Spinal cord (tissue), 9 donors: ENCODE measurements at regions not wholly inside any gene's neighbourhood (a gene's known extent, or its start where the extent isn't known, plus 50 kb on each side); places are given as distances from the start of the nearest gene placed in this dataset.

Experiments used
- DNase-seq, 6 donors: peaks; one replicate each; pipeline versions ENCODE4 v3.0.0 to v3.0.0-alpha.2; 2013 to 2015; ENCODE audit warnings: low spot score in 6 of 6, low read depth in 4 of 6
- H3K27ac ChIP-seq: one replicate; pipeline ENCODE4 v1.5.1; 2013; ENCODE audit warnings: low read depth, low read length, control low read depth
- H3K27me3 ChIP-seq: one replicate; pipeline ENCODE4 v1.6.1; 2013; ENCODE audit warnings: low read length; ENCODE audit not compliant: control insufficient read depth, insufficient read depth
- H3K36me3 ChIP-seq: one replicate; pipeline ENCODE4 v1.6.1; 2013; ENCODE audit warnings: low read length; ENCODE audit not compliant: control insufficient read depth, insufficient read depth
- H3K4me1 ChIP-seq: one replicate; pipeline ENCODE4 v1.6.1; 2013; ENCODE audit warnings: low read length; ENCODE audit not compliant: control insufficient read depth, insufficient read depth
- H3K4me3 ChIP-seq: one replicate; pipeline ENCODE4 v1.5.1; 2013; ENCODE audit warnings: low read depth, low read length, control low read depth
- H3K9me3 ChIP-seq: one replicate; pipeline ENCODE4 v1.6.1; 2013; ENCODE audit warnings: low read length; ENCODE audit not compliant: control insufficient read depth, insufficient read depth
- WGBS: methylation state at CpG from one replicate; pipeline ENCODE4 v1.1.5; 2013; ENCODE audit warnings: missing lambda C conversion rate; ENCODE audit not compliant: insufficient coverage; 5-methylcytosine and 5-hydroxymethylcytosine counted together
- donor health status: healthy.

DNA sequence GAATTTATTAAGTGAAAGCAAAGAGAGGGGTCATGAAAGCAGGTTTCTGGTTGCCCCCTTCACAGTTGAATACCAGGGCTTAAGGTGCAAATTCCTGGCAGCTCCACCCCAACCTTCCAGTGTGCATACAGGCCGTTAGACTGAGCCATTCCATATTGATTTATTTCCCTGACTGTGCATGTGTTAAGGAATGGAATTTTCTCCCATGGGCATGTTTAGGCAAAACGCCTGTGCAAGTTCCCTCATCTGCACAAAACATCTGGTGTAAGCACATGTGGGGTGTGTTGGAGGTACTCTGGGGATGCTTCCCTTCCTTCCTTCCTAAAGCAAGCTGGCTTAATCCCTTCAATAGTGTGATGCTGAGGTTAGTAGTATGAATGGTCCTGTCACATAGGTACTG lies 1470.6 kb downstream of the MAT2B start:
- H3K4me1 ChIP-seq, result no peaks in the 10 kb centered on the region
- H3K9me3 ChIP-seq, result peaks cover 7% of the 10 kb centered on the region
- no peak overlapping the region for H3K27ac ChIP-seq
- H3K36me3 ChIP-seq, result no peaks in the 10 kb centered on the region
- no peak for DNase-seq
- H3K4me3 ChIP-seq, result no peak overlapping the region
- no CpG with 5 or more reads among the region's 2 CpGs for WGBS
- no peaks in the 10 kb centered on the region for H3K27me3 ChIP-seq

DNA sequence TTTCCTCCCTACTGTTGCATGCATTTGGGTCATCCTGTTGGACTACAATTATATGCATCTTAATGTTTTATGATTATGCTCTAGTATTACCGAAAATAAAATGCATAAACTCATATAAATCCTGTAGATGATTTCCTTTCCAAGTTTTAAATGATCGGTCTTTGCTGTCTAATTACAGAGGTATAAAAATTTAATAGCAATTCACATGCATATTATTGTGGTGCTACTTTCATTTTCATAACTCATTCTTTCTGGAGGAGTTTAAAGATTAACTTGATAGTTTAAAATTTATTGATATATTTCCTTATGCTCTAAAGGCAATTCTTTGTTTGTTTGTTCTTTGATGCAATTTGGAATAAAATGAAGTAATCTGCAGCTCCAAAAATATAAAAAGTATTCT lies 1475.1 kb downstream of the MAT2B start:
- H3K4me3 ChIP-seq, result no peak overlapping the region
- H3K9me3 ChIP-seq, result peaks cover 7% of the 10 kb centered on the region
- no peaks in the 10 kb centered on the region for H3K27me3 ChIP-seq
- H3K4me1 ChIP-seq, result no peaks in the 10 kb centered on the region
- WGBS, result no CpG with 5 or more reads among the region's 2 CpGs
- no peaks in the 10 kb centered on the region for H3K36me3 ChIP-seq
- H3K27ac ChIP-seq, result no peak overlapping the region
- DNase-seq, result no peak

DNA sequence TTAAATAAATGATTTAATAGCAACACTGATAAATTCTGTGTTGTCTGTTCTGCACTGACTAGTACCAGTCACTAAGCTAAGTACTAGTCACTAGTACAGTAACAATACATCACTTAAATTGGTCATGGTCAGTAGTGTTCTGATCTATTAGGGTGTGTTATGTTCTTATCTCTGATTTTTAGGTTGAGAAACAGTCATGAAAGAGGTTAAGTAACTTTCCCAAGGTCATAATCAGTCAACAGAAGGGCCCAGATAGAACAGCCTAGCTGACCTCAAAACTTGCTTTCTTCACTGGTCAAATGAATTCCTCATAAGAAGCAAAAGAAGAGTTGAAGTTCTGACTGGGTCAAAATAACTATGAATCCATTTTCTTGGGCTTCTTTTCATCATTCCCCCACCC lies 1492.7 kb downstream of the MAT2B start:
- no peaks in the 10 kb centered on the region for H3K4me1 ChIP-seq
- no peak for DNase-seq
- no peaks in the 10 kb centered on the region for H3K9me3 ChIP-seq
- H3K27me3 ChIP-seq, result no peaks in the 10 kb centered on the region
- no peaks in the 10 kb centered on the region for H3K36me3 ChIP-seq
- no peak overlapping the region for H3K4me3 ChIP-seq
- no peak overlapping the region for H3K27ac ChIP-seq

DNA sequence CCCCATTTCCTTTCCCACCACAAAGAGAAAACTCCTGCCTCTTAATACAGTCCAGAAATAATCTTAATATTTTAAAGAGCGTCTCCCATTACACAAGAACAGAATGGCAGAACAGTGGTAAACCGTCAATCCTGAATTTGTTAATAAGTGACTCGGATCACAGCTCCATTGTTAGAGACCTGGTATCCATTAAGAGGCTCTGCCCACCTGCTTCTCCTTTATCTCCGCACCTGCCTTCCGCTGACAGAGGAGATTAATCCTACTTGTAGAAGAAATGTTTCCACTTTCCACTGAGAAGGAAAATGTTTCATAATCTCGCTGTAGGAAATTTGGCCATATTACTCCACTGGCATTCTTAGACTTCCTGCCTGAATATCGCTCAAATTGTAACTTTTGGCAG lies 1493.2 kb downstream of the MAT2B start:
- DNase-seq, result peak in 1 of 6 donors; percentile 3
- H3K4me1 ChIP-seq, result no peaks in the 10 kb centered on the region
- 67% methylated on average over 1 of the region's 7 CpGs for WGBS
- H3K4me3 ChIP-seq, result no peak overlapping the region
- H3K36me3 ChIP-seq, result no peaks in the 10 kb centered on the region
- no peaks in the 10 kb centered on the region for H3K27me3 ChIP-seq
- H3K9me3 ChIP-seq, result no peaks in the 10 kb centered on the region
- H3K27ac ChIP-seq, result no peak overlapping the region

DNA sequence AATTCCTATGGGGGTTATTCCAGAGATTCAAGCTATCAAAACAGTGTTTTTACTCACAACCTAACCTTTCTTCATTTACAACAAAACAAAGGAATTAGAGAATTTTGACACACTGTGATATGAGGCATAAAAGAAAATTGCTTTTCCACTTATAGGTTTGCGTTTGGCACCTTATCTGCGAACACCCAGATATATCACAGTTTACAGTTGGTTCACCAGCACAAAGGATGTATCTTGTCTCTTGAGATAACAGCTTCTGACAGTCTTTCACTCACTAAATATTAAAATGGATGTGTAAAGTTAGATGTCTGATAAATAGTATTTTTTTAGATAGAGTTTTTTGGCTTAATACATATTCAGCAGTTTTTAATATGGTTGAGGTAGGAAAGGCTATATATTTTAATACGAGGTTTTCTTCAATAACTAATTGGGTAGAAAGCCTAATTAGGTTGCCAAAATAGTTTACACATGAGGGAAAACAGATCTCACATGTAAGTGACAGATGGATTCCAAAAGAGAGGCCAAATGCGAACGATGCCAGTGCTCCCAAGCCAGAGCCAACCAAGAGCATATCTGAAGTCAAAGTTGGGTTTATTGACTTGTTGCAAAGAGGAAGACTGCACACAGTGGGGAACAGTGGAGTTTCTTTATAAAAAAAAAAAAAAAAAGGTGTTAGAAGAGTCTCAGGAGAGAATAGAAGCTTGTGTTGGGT lies 1495.2 kb downstream of the MAT2B start:
- 75% methylated on average over 2 of the region's 5 CpGs for WGBS
- DNase-seq, result peak in 1 of 6 donors; percentile 68
- no peak overlapping the region for H3K4me3 ChIP-seq
- H3K4me1 ChIP-seq, result no peaks in the 10 kb centered on the region
- H3K27me3 ChIP-seq, result no peaks in the 10 kb centered on the region
- no peaks in the 10 kb centered on the region for H3K9me3 ChIP-seq
- H3K36me3 ChIP-seq, result no peaks in the 10 kb centered on the region
- no peak overlapping the region for H3K27ac ChIP-seq

DNA sequence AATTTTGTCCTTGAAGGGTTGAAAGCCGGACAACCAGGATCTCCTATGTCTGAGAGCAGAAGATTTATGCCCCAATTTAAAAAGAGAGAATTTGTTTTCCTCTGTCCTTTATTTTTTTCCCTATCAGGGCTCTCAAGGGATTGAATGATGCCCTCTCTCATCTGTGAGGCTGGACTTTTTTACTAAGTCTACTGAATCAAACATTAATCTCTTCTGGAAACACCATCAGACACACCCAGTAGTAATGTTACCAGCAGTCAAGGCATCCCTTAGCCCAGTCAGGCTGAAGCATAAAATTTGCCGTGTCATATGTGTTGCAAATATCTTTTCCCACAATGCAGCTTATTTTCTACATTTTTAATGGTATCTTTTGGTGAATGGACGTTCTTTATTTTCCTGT lies 1497.9 kb downstream of the MAT2B start:
- Histone ChIP-seq H3K4me1 (no peaks in the 10 kb centered on the region), H3K9me3 (no peaks in the 10 kb centered on the region), H3K27me3 (no peaks in the 10 kb centered on the region), H3K36me3 (no peaks in the 10 kb centered on the region), H3K27ac (no peak overlapping the region), H3K4me3 (no peak overlapping the region)
- WGBS, result 29% methylated on average over 1 of the region's 3 CpGs
- no peak for DNase-seq

DNA sequence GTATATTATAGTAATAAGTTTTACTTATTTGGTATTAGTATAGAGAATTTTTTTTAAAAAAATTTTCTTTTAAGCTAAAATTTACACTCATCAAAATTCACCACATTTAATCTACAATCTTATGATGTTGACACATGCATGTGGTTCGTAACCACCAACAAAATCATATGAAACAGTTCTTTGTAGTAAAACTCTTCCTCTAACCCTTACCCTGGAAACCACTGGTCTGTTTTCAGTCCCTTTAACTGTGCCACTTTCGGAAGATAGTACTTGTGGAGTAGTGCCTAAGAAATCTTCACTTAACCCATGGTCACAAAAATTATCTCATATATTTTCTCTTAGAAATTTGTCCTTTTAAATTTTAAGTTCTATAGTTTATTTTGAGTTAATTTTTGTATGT lies 1498.8 kb downstream of the MAT2B start:
- no peak overlapping the region for H3K27ac ChIP-seq
- WGBS, result no CpG with 5 or more reads among the region's 2 CpGs
- H3K27me3 ChIP-seq, result no peaks in the 10 kb centered on the region
- DNase-seq, result no peak
- H3K9me3 ChIP-seq, result no peaks in the 10 kb centered on the region
- H3K36me3 ChIP-seq, result no peaks in the 10 kb centered on the region
- no peaks in the 10 kb centered on the region for H3K4me1 ChIP-seq
- no peak overlapping the region for H3K4me3 ChIP-seq

DNA sequence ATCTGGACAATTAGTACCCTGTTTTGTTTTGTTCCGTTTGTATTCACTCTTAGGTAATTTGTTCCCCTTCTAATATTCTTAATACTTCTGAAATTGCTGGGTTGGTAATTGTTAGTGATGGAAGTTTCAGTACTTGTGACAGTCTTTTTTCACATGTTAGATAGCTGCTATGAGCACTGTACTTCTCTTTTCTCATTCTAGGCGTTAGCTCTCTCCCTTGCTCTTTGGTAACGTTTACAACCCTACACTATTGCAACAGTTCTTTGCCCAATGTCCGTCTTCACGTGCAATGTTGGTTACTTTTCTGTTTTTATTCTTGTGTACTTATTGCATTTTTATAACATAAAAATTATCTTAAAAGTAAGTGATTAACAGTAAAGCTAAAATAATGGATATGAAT lies 1509.0 kb downstream of the MAT2B start:
- no peak for DNase-seq
- no CpG with 5 or more reads among the region's 5 CpGs for WGBS
- no peaks in the 10 kb centered on the region for H3K4me1 ChIP-seq

DNA sequence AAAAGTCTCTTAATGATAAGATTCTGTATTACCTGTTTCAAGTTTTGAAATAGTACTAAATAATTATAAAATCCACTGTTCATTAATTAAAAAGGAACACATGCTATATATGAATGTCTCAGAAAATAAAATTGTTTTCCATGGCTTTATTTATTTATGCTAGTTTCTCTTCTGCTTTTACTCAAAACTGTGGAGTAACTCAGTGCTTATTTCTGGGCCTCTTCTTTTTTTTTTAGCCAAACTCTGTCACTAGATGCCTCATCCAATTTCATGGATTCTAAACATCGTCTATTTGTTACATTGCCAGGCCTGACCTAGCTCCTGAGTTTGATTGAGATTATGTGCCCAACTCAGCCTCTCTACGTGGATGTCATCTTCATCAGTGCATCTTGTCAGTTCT lies 1509.7 kb downstream of the MAT2B start:
- no peaks in the 10 kb centered on the region for H3K4me1 ChIP-seq
- H3K9me3 ChIP-seq, result no peaks in the 10 kb centered on the region
- H3K36me3 ChIP-seq, result no peaks in the 10 kb centered on the region
- WGBS, result 88% methylated on average over 2 of the region's 2 CpGs
- no peak overlapping the region for H3K27ac ChIP-seq
- DNase-seq, result no peak
- H3K27me3 ChIP-seq, result no peaks in the 10 kb centered on the region
- no peak overlapping the region for H3K4me3 ChIP-seq

More for the DNA sequence above, 1509.0 kb downstream of the MAT2B start:
- H3K9me3 ChIP-seq, result no peaks in the 10 kb centered on the region
- no peak overlapping the region for H3K27ac ChIP-seq
- no peaks in the 10 kb centered on the region for H3K36me3 ChIP-seq
- no peaks in the 10 kb centered on the region for H3K27me3 ChIP-seq
- H3K4me3 ChIP-seq, result no peak overlapping the region

DNA sequence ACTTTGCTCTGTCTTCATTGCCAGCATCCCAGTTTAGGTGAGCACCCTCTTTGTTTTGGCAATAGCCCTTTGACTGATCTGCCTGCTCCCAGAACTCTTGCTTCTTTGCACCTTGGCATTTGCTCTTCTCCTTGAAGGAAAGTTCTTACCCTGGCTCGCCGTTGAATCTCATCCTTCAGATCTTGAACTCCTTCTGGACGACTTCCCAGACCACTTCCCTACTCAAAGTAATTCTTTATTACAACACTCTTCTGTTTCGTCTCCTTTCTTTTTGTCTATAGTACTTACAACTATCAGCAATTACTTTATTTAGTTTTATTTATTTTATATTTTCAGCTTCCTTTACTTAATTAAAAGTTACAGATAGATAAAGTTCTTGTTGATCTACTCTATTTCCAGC lies 1510.1 kb downstream of the MAT2B start:
- no peaks in the 10 kb centered on the region for H3K9me3 ChIP-seq
- H3K27me3 ChIP-seq, result no peaks in the 10 kb centered on the region
- 67% methylated on average over 3 of the region's 4 CpGs for WGBS
- H3K4me1 ChIP-seq, result no peaks in the 10 kb centered on the region
- no peak overlapping the region for H3K27ac ChIP-seq
- H3K4me3 ChIP-seq, result no peak overlapping the region
- no peaks in the 10 kb centered on the region for H3K36me3 ChIP-seq
- no peak for DNase-seq
